Panc1 (cell line): ENCODE measurements at regions not wholly inside any gene's neighbourhood (a gene's known extent, or its start where the extent isn't known, plus 50 kb on each side); places are given as distances from the start of the nearest gene placed in this dataset.

Source experiments
- POLR2AphosphoS5 ChIP-seq: IDR thresholded peaks from 2 replicates; pipeline ENCODE4 v1.6.1; 2012; ENCODE audit warnings: mild to moderate bottlenecking, low read depth, low read length, moderate library complexity
- REST ChIP-seq, 2 experiments: IDR thresholded peaks; 2 replicates each; pipeline ENCODE4 v1.6.1; 2011 to 2012; ENCODE audit warnings: low read depth in 2 of 2, control low read depth in 1 of 2, low read length in 1 of 2, mild to moderate bottlenecking in 1 of 2, moderate library complexity in 1 of 2; ENCODE audit not compliant: insufficient read depth in 1 of 2
- TF ChIP-seq, protein P1 (sequence below): fragments of 450-650 bp; IDR thresholded peaks from 2 replicates; pipeline ENCODE4 v1.5.1; 2017; ENCODE audit warnings: mild to moderate bottlenecking

DNA sequence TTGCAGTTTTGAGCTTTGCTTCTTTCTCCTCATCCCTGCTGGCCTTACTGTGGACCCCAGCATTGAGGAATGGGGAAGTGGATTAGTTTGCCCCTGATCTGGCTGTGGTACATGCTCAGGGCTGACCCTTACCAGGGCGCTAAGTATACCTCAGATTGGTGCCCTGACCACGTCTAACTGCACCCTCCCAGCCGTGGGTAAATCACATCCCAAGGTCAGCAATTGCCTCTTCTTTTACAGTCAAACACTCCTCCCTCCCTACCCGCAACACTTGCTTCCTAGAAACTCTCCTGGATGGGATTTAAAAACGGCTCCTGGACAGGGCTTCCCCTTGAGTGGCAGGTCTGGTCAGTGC lies 437.9 kb downstream of the NR2F2 start:
- TF ChIP-seq, protein P1, sequence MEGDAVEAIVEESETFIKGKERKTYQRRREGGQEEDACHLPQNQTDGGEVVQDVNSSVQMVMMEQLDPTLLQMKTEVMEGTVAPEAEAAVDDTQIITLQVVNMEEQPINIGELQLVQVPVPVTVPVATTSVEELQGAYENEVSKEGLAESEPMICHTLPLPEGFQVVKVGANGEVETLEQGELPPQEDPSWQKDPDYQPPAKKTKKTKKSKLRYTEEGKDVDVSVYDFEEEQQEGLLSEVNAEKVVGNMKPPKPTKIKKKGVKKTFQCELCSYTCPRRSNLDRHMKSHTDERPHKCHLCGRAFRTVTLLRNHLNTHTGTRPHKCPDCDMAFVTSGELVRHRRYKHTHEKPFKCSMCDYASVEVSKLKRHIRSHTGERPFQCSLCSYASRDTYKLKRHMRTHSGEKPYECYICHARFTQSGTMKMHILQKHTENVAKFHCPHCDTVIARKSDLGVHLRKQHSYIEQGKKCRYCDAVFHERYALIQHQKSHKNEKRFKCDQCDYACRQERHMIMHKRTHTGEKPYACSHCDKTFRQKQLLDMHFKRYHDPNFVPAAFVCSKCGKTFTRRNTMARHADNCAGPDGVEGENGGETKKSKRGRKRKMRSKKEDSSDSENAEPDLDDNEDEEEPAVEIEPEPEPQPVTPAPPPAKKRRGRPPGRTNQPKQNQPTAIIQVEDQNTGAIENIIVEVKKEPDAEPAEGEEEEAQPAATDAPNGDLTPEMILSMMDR: no peak
- TF ChIP-seq REST (IDR thresholded peaks at IDR 0.05; ENCODE audit: insufficient read depth in 1 of 2, low read depth in 2 of 2, low read length in 1 of 2): no peak
- no peak for TF ChIP-seq POLR2AphosphoS5
